BJ (cell line): ENCODE measurements at regions not wholly inside any gene's neighbourhood (a gene's known extent, or its start where the extent isn't known, plus 50 kb on each side); places are given as distances from the start of the nearest gene placed in this dataset.

Experiments
- CTCF ChIA-PET: fragments of 350-600 bp; formaldehyde crosslinking; extraction: SDS; loops from one replicate; lab custom pipeline; 2021; ENCODE audit warnings: antibody characterized with exemption, inconsistent platforms; lab: Yijun Ruan, JAX
- POLR2A ChIA-PET: fragments of 300-600 bp; sonication (Branson Sonifier 250); formaldehyde crosslinking; extraction: SDS; loops from one replicate; lab custom pipeline; 2021; ENCODE audit warnings: antibody characterized with exemption; lab: Charles Lee
- DNase-seq: peaks from one replicate; pipeline ENCODE4 v3.0.0-alpha.2; 2011; ENCODE audit warnings: low read depth
- H3K27me3 ChIP-seq: 2 replicates; pipeline ENCODE4 v1.6.0; 2011; ENCODE audit warnings: low read length; ENCODE audit not compliant: control insufficient read depth, insufficient read depth
- H3K36me3 ChIP-seq: 2 replicates; pipeline ENCODE4 v1.5.1; 2011; ENCODE audit warnings: low read length; ENCODE audit not compliant: control insufficient read depth, insufficient read depth
- H3K4me3 ChIP-seq: 2 replicates; pipeline ENCODE4 v1.5.1; 2011; ENCODE audit warnings: low read depth, mild to moderate bottlenecking, control low read depth, low read length
- CTCF ChIP-seq: IDR thresholded peaks from 2 replicates; pipeline ENCODE4 v1.5.1; 2011; ENCODE audit warnings: low read depth, mild to moderate bottlenecking, control low read depth, inconsistent platforms, low read length, moderate library complexity; ENCODE audit not compliant: insufficient read depth

GRCh38 chr11:21927628-21928027, 265.3 kb upstream of the ANO5 start:
- no peak overlapping the region for H3K4me3 ChIP-seq
- CTCF ChIA-PET = no interaction called here
- TF ChIP-seq CTCF = no peak
- DNase-seq = no peak
- H3K36me3 ChIP-seq = no peaks in the 10 kb centered on the region
- H3K27me3 ChIP-seq = no peaks in the 10 kb centered on the region
- POLR2A ChIA-PET = no interaction called here

DNA sequence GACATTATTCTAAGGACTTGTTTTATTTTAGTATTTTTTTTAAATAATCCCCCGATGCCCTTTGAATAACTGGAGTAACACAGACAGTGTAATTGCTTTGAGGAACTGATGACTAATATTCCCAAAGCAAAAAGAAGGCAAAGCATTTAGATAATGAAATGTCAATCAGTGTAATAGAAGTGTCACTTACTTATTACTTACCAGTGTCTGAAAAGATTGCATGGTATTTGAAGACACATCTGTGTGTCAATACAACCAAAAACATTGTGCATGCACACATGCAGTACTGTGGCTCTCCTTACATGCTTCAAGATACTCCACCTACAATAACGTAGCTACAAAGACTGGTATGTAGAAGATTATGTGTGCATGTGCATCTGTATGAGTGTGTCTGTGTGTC, 264.0 kb upstream of the ANO5 start:
- no peak for DNase-seq
- TF ChIP-seq CTCF = no peak
- ChIA-PET CTCF (no interaction called here), POLR2A (no interaction called here)
- Histone ChIP-seq H3K27me3 (no peaks in the 10 kb centered on the region), H3K4me3 (no peak overlapping the region), H3K36me3 (no peaks in the 10 kb centered on the region)

DNA sequence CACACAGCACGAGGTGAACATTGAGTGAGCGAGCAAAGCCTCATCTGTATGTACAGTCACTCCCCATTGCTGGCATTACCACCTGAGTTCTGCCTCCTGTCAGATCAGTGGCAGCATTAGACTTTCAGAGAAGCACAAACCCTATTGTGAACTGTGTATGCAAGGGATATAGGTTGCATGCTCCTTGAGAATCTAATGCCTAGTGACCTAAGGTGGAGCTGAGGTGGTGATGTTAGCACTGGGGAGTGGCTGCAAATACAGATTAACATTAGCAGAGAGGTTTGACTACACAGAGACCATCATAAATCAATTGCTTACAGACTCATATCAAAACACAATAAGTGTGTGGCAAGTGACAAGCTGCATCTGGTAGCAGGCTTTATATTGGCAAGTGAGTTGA, 262.5 kb upstream of the ANO5 start:
- no peak overlapping the region for H3K4me3 ChIP-seq
- ChIA-PET CTCF (no interaction called here), POLR2A (no interaction called here)
- H3K27me3 ChIP-seq = no peaks in the 10 kb centered on the region
- no peak for TF ChIP-seq CTCF
- no peaks in the 10 kb centered on the region for H3K36me3 ChIP-seq
- no peak for DNase-seq

DNA sequence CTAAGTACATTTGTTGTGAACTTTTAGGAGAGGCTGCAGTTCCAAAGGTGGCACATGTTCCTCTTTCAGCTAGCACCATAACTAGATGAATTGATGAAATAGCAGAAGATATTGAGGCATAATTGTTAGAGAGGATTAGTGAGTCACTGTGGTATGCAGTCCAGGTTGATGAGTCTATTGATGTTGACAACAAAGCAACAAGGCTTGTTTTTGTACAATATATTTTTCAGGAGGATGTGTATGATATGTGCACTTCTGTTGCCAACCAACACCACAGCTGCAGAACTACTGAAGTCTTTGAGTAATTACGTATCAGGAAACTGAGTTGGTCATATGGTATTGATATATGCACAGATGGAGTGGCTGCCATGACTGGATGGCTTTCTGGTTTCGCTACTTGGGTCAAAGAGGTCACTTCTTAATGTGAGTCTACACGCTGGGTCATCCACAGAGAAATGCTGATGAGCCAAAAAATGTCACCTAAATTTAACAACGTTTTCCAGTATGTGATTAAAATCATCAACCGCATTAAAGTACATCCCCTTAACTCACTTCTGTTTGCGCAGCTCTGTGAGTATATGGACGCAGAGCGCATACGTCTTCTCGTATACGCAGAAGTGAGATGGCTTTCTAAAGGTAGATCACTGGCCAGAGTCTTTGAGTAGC, 261.3 kb upstream of the ANO5 start:
- Histone ChIP-seq H3K36me3 (no peaks in the 10 kb centered on the region), H3K27me3 (no peaks in the 10 kb centered on the region), H3K4me3 (no peak overlapping the region)
- ChIA-PET POLR2A (no interaction called here), CTCF (no interaction called here)
- no peak for TF ChIP-seq CTCF
- DNase-seq = no peak

GRCh38 chr11:21933095-21933494, 259.8 kb upstream of the ANO5 start:
- Histone ChIP-seq H3K4me3 (no peak overlapping the region), H3K36me3 (no peaks in the 10 kb centered on the region), H3K27me3 (no peaks in the 10 kb centered on the region)
- ChIA-PET POLR2A (no interaction called here), CTCF (no interaction called here)
- no peak for DNase-seq
- 0 out of 2 replicates have a peak, but pooled peaks have one; percentile 9 for TF ChIP-seq CTCF
